ENCODE measurements at regions not wholly inside any gene's neighbourhood (a gene's known extent, or its start where the extent isn't known, plus 50 kb on each side); places are given as distances from the start of the nearest gene placed in this dataset.
A peak's percentile ranks its signal among the peaks of the same experiment; 100 is the strongest.
"Not testable (repeated sequence)": the region's sequence is repeated elsewhere in the genome, so short reads cannot be mapped to it uniquely, and the experiment has no call there.

- peak in 1 of 2 donors; percentile 24 for DNase-seq
Measured at GRCh38 chr2:55771612-55772011, 78.0 kb upstream of the PNPT1 start.

DNA sequence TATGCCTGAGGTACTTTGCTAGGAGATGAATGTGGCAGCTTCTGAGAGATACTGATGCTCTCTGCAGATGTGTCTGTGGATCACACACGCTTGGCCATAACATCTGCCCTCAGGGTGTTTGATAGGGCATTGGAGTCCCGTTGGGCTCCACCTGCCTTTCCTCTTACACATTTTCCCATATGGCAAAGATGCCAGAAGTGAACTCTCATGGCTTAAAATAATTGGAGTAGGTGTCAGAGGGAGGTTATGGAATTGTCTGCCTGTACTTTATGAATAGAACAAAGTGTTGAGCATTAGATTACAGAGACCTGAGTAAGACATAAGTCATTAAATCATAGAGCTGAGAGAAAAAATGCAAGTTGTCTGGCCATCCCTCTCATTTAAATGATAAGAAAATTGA lies 75.3 kb upstream of the PNPT1 start:
- DNase-seq: no peak

DNA sequence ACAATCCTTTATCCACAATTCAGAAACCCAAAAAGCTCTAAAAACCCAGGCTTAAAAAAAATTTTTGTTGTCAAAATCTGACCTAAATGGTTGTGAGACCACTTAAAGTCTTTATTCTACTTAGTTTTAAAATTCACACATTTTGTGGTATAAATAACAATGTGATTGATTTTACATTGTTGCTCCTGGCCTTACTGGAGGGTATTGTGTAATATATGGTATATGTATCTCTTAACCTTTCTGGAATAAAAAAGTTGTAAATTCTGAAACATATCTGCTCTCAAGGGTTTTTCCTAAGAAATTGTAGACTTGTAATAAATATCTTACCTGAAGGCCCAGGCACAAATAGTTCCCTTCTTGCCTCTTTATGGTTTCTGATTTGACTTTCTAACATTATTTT lies 73.3 kb upstream of the PNPT1 start:
- DNase-seq: no peak

GRCh38 chr2:55765708-55766107 lies 72.1 kb upstream of the PNPT1 start:
- not testable (repeated sequence) for DNase-seq

DNA sequence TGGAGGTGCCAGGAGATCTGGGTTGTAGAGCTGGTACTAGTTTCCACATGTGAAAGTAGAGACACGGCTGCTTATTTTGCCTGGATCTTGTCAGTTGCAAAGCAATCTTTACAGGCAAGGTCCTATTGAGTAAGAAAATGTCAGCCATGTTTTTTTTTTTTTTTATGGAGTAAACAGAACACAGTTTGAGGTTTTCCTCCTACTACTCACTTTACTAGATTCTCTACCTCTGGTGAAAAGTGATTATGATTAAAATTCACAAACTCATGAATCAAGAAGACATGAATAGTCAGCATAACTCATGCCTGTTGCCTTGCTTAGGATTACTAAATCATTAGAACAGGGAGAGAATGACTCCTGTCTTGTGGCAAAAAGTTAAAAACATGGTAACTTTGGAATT lies 70.1 kb upstream of the PNPT1 start:
- DNase-seq: no peak

DNA sequence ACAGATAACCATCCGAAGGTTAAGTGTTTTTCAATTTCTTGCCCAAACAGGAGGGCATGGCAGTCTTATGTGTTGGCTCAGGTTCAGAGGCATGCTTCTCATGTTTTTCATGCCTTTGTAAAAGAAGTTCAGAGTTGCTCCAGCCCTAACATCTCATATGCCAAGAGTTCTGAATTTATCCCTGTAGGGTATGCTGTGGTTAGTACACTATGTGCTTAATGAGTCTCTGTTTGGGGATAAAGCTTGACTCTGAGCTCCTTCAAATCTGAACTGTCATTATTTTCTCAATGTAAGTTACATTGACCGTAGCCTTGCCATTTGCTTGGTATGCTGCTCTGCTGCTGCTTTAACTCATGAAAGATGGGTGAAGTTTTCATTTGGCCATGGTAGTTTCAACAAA lies 67.9 kb upstream of the PNPT1 start:
- DNase-seq: no peak

GRCh38 chr2:55761024-55761423 lies 67.4 kb upstream of the PNPT1 start:
- peak in 1 of 2 donors; percentile 37 for DNase-seq

GRCh38 chr2:55760125-55760524 lies 66.5 kb upstream of the PNPT1 start:
- DNase-seq: no peak

GRCh38 chr2:55759271-55759921 lies 65.8 kb upstream of the PNPT1 start:
- DNase-seq: no peak

DNA sequence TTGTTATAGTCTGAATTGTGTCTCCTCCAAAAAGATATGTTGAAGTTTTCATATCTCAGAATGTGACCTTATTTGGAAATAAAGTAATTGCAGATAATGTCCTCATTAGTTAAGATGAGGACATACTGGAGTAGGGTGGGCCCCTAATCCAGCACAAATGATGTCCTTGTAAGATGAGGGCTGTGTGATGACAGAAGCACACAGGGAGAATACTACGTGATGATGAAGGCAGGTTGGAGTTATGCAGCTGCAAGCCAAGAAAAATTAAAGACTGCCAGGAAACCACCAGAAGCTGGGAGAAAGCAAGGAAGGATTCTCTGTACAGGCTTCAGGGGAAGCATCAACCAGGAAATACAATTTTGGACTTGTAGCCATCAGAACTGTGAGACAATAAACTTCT lies 58.3 kb upstream of the PNPT1 start:
- no peak for DNase-seq

GRCh38 chr2:55743583-55743982 lies 49.9 kb upstream of the PNPT1 start:
- no peak for DNase-seq
